HL-60 (cell line): ENCODE measurements at regions not wholly inside any gene's neighbourhood (a gene's known extent, or its start where the extent isn't known, plus 50 kb on each side); places are given as distances from the start of the nearest gene placed in this dataset.
"Not testable (repeated sequence)": the region's sequence is repeated elsewhere in the genome, so short reads cannot be mapped to it uniquely, and the experiment has no call there.

ENCODE experiments used
- DNase-seq, 2 experiments: peaks; one replicate each; pipeline ENCODE4 v3.0.0-alpha.2; 2010 to 2020; ENCODE audit warnings: low read depth in 1 of 2, low spot score in 1 of 2
- H3K27ac ChIP-seq: fragments of 250-450 bp; sonication (Bioruptor Pico); replicated peaks from 2 replicates; pipeline ENCODE4 v1.5.1; 2020; ENCODE audit warnings: mild to moderate bottlenecking, moderate library complexity
- H3K27me3 ChIP-seq: fragments of 250-450 bp; sonication (Bioruptor Pico); 2 replicates; pipeline ENCODE4 v1.5.1; 2021; ENCODE audit warnings: mild to moderate bottlenecking, moderate library complexity; ENCODE audit not compliant: insufficient read depth, poor library complexity, severe bottlenecking
- H3K4me3 ChIP-seq: replicated peaks from 2 replicates; pipeline ENCODE4 v1.5.1; 2011; ENCODE audit warnings: mild to moderate bottlenecking, control low read depth, low read length; ENCODE audit not compliant: insufficient read depth
- GABPA ChIP-seq: IDR thresholded peaks from 2 replicates; pipeline ENCODE4 v1.6.1; 2012; ENCODE audit warnings: low read depth
- POLR2AphosphoS5 ChIP-seq: IDR thresholded peaks from 2 replicates; pipeline ENCODE4 v1.6.1; 2012; ENCODE audit warnings: low read depth
- SPI1 ChIP-seq: IDR thresholded peaks from 2 replicates; pipeline ENCODE4 v1.6.1; 2012; ENCODE audit warnings: low read depth, mild to moderate bottlenecking, borderline replicate concordance
- TF ChIP-seq, protein P1 (sequence below): IDR thresholded peaks from 2 replicates; pipeline ENCODE4 v1.6.1; 2012; ENCODE audit warnings: low read depth; ENCODE audit not compliant: insufficient replicate concordance
- TF ChIP-seq, protein P2 (sequence below): IDR thresholded peaks from one replicate; pipeline ENCODE4 v1.5.1; 2011; ENCODE audit warnings: low read length, control low read depth, inconsistent platforms; ENCODE audit not compliant: insufficient read depth

DNA sequence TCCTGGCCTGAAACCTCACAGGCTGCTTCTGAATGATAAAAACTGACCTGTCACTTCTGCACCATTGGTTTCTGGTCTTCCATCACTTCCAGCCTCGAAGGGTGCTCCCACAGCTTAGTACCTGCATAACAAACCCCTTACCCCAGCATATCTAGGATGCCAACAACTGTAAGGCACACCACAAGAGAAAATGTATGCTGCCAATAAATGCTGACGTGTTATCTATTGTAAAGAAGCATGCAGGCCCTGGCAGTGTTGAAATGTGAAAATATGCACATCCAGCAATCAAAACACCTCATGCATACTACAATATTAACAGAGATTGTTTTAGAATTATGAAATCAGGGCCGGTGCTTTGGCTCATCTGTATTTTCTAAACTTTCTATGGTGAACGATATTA lies 242.0 kb upstream of the NSMCE3 start:
- TF ChIP-seq GABPA: no peak
- TF ChIP-seq, protein P1, sequence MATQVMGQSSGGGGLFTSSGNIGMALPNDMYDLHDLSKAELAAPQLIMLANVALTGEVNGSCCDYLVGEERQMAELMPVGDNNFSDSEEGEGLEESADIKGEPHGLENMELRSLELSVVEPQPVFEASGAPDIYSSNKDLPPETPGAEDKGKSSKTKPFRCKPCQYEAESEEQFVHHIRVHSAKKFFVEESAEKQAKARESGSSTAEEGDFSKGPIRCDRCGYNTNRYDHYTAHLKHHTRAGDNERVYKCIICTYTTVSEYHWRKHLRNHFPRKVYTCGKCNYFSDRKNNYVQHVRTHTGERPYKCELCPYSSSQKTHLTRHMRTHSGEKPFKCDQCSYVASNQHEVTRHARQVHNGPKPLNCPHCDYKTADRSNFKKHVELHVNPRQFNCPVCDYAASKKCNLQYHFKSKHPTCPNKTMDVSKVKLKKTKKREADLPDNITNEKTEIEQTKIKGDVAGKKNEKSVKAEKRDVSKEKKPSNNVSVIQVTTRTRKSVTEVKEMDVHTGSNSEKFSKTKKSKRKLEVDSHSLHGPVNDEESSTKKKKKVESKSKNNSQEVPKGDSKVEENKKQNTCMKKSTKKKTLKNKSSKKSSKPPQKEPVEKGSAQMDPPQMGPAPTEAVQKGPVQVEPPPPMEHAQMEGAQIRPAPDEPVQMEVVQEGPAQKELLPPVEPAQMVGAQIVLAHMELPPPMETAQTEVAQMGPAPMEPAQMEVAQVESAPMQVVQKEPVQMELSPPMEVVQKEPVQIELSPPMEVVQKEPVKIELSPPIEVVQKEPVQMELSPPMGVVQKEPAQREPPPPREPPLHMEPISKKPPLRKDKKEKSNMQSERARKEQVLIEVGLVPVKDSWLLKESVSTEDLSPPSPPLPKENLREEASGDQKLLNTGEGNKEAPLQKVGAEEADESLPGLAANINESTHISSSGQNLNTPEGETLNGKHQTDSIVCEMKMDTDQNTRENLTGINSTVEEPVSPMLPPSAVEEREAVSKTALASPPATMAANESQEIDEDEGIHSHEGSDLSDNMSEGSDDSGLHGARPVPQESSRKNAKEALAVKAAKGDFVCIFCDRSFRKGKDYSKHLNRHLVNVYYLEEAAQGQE: no peak
- TF ChIP-seq POLR2AphosphoS5: no peak
- TF ChIP-seq SPI1: no peak
- TF ChIP-seq, protein P2, sequence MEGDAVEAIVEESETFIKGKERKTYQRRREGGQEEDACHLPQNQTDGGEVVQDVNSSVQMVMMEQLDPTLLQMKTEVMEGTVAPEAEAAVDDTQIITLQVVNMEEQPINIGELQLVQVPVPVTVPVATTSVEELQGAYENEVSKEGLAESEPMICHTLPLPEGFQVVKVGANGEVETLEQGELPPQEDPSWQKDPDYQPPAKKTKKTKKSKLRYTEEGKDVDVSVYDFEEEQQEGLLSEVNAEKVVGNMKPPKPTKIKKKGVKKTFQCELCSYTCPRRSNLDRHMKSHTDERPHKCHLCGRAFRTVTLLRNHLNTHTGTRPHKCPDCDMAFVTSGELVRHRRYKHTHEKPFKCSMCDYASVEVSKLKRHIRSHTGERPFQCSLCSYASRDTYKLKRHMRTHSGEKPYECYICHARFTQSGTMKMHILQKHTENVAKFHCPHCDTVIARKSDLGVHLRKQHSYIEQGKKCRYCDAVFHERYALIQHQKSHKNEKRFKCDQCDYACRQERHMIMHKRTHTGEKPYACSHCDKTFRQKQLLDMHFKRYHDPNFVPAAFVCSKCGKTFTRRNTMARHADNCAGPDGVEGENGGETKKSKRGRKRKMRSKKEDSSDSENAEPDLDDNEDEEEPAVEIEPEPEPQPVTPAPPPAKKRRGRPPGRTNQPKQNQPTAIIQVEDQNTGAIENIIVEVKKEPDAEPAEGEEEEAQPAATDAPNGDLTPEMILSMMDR: no peak
- no peaks in the 10 kb centered on the region for H3K27me3 ChIP-seq
- H3K4me3 ChIP-seq: no peak overlapping the region
- no peak overlapping the region for H3K27ac ChIP-seq
- no peak for DNase-seq

DNA sequence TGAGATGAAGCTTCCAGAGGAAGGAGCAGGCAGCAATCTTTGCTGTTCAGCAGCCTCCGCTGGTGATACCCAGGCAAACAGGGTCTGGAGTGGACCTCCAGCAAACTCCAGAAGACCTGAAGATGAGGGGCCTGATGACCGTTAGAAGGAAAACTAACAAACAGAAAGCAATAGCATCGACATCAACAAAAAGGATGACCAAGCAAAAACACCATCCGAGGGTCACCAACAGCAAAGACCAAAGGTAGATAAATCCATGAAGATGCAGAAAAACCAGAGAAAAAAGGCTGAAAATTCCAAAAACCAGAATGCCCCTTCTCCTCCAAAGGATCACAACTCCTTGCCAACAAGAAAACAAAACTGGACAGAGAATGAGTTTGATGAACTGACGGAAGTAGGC lies 235.9 kb upstream of the NSMCE3 start:
- not testable (repeated sequence) for H3K27me3 ChIP-seq, H3K27ac ChIP-seq, DNase-seq, H3K4me3 ChIP-seq

DNA sequence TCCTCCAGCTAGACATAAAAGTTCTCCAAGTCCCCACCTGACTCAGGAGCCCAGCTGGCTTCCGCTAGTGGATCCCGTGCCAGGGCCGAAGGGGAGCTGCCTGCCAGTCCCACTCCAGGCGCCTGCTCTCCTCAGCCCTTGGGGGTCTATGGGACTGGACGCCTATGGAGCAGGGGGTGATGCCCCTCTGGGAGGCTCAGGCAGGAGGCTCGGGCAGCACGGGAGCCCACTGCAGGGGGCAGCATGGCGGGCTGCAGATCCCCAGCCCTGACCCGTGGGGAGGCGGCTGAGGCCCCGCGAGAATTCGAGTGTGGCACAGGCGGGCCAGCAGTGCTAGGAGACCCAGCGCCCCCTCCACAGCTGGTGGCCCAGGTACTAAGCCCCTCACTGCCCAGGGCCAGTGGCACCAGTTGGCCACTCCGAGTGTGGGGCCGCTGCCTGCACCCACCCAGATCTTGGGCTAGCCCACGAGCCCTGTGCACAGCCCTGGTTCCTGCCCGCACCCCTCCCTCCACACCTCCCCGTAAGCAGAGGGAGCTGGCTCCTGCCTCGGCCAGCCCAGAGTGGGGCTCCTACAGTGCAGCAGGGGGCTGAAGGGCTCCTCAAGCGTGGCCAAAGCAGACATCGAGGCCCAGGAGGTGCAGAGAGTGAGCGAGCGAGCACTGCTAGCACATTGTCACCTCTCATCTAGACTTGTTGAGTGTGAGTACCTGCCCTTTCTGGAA lies 221.3 kb upstream of the NSMCE3 start:
- TF ChIP-seq POLR2AphosphoS5 (no peak), SPI1 (no peak)
- TF ChIP-seq, protein P1: no peak
- TF ChIP-seq, protein P2: no peak
- DNase-seq: no peak
- Histone ChIP-seq H3K27ac (no peak overlapping the region), H3K4me3 (no peak overlapping the region), H3K27me3 (no peaks in the 10 kb centered on the region)

DNA sequence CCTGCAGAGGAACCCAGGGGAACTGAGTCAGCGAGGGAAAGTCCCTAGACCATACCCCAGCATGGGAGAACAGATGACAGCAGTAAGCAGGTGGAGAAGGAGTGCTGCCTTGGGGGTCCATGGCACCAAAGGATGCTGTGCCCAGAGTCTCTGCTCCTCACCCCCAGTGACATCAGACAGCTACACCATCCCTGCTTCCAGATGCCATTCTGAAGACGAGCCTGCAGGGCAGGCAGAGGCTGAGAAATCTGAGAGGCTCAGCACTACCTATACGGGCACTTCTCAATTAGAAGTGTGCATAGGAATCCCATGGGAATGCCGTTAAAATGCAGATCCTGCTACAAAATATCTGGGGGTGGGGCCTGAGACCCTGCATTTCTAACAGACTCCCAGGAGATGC lies 211.3 kb upstream of the NSMCE3 start:
- TF ChIP-seq, protein P1: no peak
- TF ChIP-seq GABPA (no peak), SPI1 (no peak)
- TF ChIP-seq, protein P2: no peak
- Histone ChIP-seq H3K27ac (no peak overlapping the region), H3K27me3 (no peaks in the 10 kb centered on the region), H3K4me3 (no peak overlapping the region)
- DNase-seq: no peak
